ENCODE measurements at regions not wholly inside any gene's neighbourhood (a gene's known extent, or its start where the extent isn't known, plus 50 kb on each side); places are given as distances from the start of the nearest gene placed in this dataset.

- Mint-ChIP-seq H3K27me3 (no peaks in the 10 kb centered on the region), H3K27ac (no peak overlapping the region), H3K36me3 (no peaks in the 10 kb centered on the region), H3K4me1 (ENCODE audit: low read depth) (no peaks in the 10 kb centered on the region), H3K9me3 (ENCODE audit: low read depth) (no peaks in the 10 kb centered on the region), H3K4me3 (no peak overlapping the region)
Measured at GRCh38 chr13:63595811-63596210, 2180.2 kb upstream of the PCDH20 start.

- Mint-ChIP-seq H3K27ac (no peak overlapping the region), H3K9me3 (ENCODE audit: low read depth) (peaks cover 16% of the 10 kb centered on the region), H3K27me3 (no peaks in the 10 kb centered on the region), H3K4me3 (no peak overlapping the region), H3K36me3 (no peaks in the 10 kb centered on the region), H3K4me1 (ENCODE audit: low read depth) (no peaks in the 10 kb centered on the region)
Measured at GRCh38 chr13:63586467-63586866, 2170.8 kb upstream of the PCDH20 start.

GRCh38 chr13:63578796-63579195 lies 2163.1 kb upstream of the PCDH20 start:
- no peak overlapping the region for H3K4me3 Mint-ChIP-seq
- no peak overlapping the region for H3K27ac Mint-ChIP-seq
- peaks cover 21% of the 10 kb centered on the region for H3K9me3 Mint-ChIP-seq (ENCODE audit: low read depth)
- H3K27me3 Mint-ChIP-seq, result no peaks in the 10 kb centered on the region
- no peaks in the 10 kb centered on the region for H3K4me1 Mint-ChIP-seq (ENCODE audit: low read depth)
- no peaks in the 10 kb centered on the region for H3K36me3 Mint-ChIP-seq

- H3K36me3 Mint-ChIP-seq, result no peaks in the 10 kb centered on the region
Measured at GRCh38 chr13:63567031-63567430, 2151.4 kb upstream of the PCDH20 start.

GRCh38 chr13:63554157-63554556 lies 2138.5 kb upstream of the PCDH20 start:
- Mint-ChIP-seq H3K4me3 (no peak overlapping the region), H3K4me1 (ENCODE audit: low read depth) (no peaks in the 10 kb centered on the region), H3K9me3 (ENCODE audit: low read depth) (peaks cover 8% of the 10 kb centered on the region), H3K36me3 (no peaks in the 10 kb centered on the region), H3K27me3 (no peaks in the 10 kb centered on the region), H3K27ac (no peak overlapping the region)

More at GRCh38 chr13:63567031-63567430, 2151.4 kb upstream of the PCDH20 start:
- H3K27ac Mint-ChIP-seq, result no peak overlapping the region
- no peaks in the 10 kb centered on the region for H3K4me1 Mint-ChIP-seq (ENCODE audit: low read depth)
- no peak overlapping the region for H3K4me3 Mint-ChIP-seq
- H3K9me3 Mint-ChIP-seq (ENCODE audit: low read depth), result peaks cover 8% of the 10 kb centered on the region
- no peaks in the 10 kb centered on the region for H3K27me3 Mint-ChIP-seq

- Mint-ChIP-seq H3K4me3 (no peak overlapping the region), H3K27ac (no peak overlapping the region), H3K27me3 (no peaks in the 10 kb centered on the region), H3K9me3 (ENCODE audit: low read depth) (peaks cover 8% of the 10 kb centered on the region), H3K4me1 (ENCODE audit: low read depth) (no peaks in the 10 kb centered on the region), H3K36me3 (no peaks in the 10 kb centered on the region)
Measured at GRCh38 chr13:63551731-63552130, 2136.1 kb upstream of the PCDH20 start.

- no peak overlapping the region for H3K4me3 Mint-ChIP-seq
- H3K9me3 Mint-ChIP-seq (ENCODE audit: low read depth), result peaks cover under 1% of the 10 kb centered on the region
- H3K27me3 Mint-ChIP-seq, result no peaks in the 10 kb centered on the region
- no peaks in the 10 kb centered on the region for H3K36me3 Mint-ChIP-seq
- no peak overlapping the region for H3K27ac Mint-ChIP-seq
- no peaks in the 10 kb centered on the region for H3K4me1 Mint-ChIP-seq (ENCODE audit: low read depth)
Measured at GRCh38 chr13:63546524-63546923, 2130.9 kb upstream of the PCDH20 start.

- Mint-ChIP-seq H3K27ac (no peak overlapping the region), H3K4me1 (ENCODE audit: low read depth) (no peaks in the 10 kb centered on the region), H3K36me3 (no peaks in the 10 kb centered on the region), H3K27me3 (no peaks in the 10 kb centered on the region), H3K4me3 (no peak overlapping the region), H3K9me3 (ENCODE audit: low read depth) (peaks cover 7% of the 10 kb centered on the region)
Measured at GRCh38 chr13:63542770-63543169, 2127.1 kb upstream of the PCDH20 start.

GRCh38 chr13:63541336-63541735 lies 2125.7 kb upstream of the PCDH20 start:
- Mint-ChIP-seq H3K4me3 (no peak overlapping the region), H3K9me3 (ENCODE audit: low read depth) (peaks cover 7% of the 10 kb centered on the region), H3K27ac (no peak overlapping the region), H3K36me3 (no peaks in the 10 kb centered on the region), H3K4me1 (ENCODE audit: low read depth) (no peaks in the 10 kb centered on the region), H3K27me3 (no peaks in the 10 kb centered on the region)

GRCh38 chr13:63540061-63540460 lies 2124.4 kb upstream of the PCDH20 start:
- no peak overlapping the region for H3K27ac Mint-ChIP-seq
- H3K36me3 Mint-ChIP-seq, result no peaks in the 10 kb centered on the region
- no peaks in the 10 kb centered on the region for H3K27me3 Mint-ChIP-seq
- H3K9me3 Mint-ChIP-seq (ENCODE audit: low read depth), result peaks cover 7% of the 10 kb centered on the region
- no peaks in the 10 kb centered on the region for H3K4me1 Mint-ChIP-seq (ENCODE audit: low read depth)
- no peak overlapping the region for H3K4me3 Mint-ChIP-seq

GRCh38 chr13:63517371-63517770 lies 2101.7 kb upstream of the PCDH20 start:
- no peaks in the 10 kb centered on the region for H3K27me3 Mint-ChIP-seq
- H3K9me3 Mint-ChIP-seq (ENCODE audit: low read depth), result peaks cover 3% of the 10 kb centered on the region
- H3K36me3 Mint-ChIP-seq, result no peaks in the 10 kb centered on the region

GRCh38 chr13:63516124-63516523 lies 2100.5 kb upstream of the PCDH20 start:
- Mint-ChIP-seq H3K4me3 (no peak overlapping the region), H3K36me3 (no peaks in the 10 kb centered on the region), H3K27ac (no peak overlapping the region), H3K4me1 (ENCODE audit: low read depth) (no peaks in the 10 kb centered on the region), H3K27me3 (no peaks in the 10 kb centered on the region), H3K9me3 (ENCODE audit: low read depth) (peaks cover 3% of the 10 kb centered on the region)

More at GRCh38 chr13:63517371-63517770, 2101.7 kb upstream of the PCDH20 start:
- Mint-ChIP-seq H3K4me1 (ENCODE audit: low read depth) (no peaks in the 10 kb centered on the region), H3K4me3 (no peak overlapping the region), H3K27ac (no peak overlapping the region)

GRCh38 chr13:63514886-63515285 lies 2099.2 kb upstream of the PCDH20 start:
- Mint-ChIP-seq H3K9me3 (ENCODE audit: low read depth) (peaks cover 3% of the 10 kb centered on the region), H3K27ac (no peak overlapping the region), H3K36me3 (no peaks in the 10 kb centered on the region), H3K4me1 (ENCODE audit: low read depth) (no peaks in the 10 kb centered on the region), H3K27me3 (no peaks in the 10 kb centered on the region), H3K4me3 (no peak overlapping the region)

- no peaks in the 10 kb centered on the region for H3K36me3 Mint-ChIP-seq
- no peaks in the 10 kb centered on the region for H3K9me3 Mint-ChIP-seq (ENCODE audit: low read depth)
- H3K4me3 Mint-ChIP-seq, result no peak overlapping the region
- no peaks in the 10 kb centered on the region for H3K27me3 Mint-ChIP-seq
- H3K4me1 Mint-ChIP-seq (ENCODE audit: low read depth), result no peaks in the 10 kb centered on the region
- H3K27ac Mint-ChIP-seq, result no peak overlapping the region
Measured at GRCh38 chr13:63512095-63512494, 2096.4 kb upstream of the PCDH20 start.

- H3K4me3 Mint-ChIP-seq, result no peak overlapping the region
- H3K4me1 Mint-ChIP-seq (ENCODE audit: low read depth), result no peaks in the 10 kb centered on the region
- H3K27ac Mint-ChIP-seq, result no peak overlapping the region
- H3K36me3 Mint-ChIP-seq, result no peaks in the 10 kb centered on the region
- H3K27me3 Mint-ChIP-seq, result no peaks in the 10 kb centered on the region
- peaks cover 3% of the 10 kb centered on the region for H3K9me3 Mint-ChIP-seq (ENCODE audit: low read depth)
Measured at GRCh38 chr13:63501702-63502101, 2086.1 kb upstream of the PCDH20 start.

GRCh38 chr13:63497601-63498000 lies 2082.0 kb upstream of the PCDH20 start:
- Mint-ChIP-seq H3K4me3 (no peak overlapping the region), H3K36me3 (no peaks in the 10 kb centered on the region), H3K4me1 (ENCODE audit: low read depth) (no peaks in the 10 kb centered on the region), H3K9me3 (ENCODE audit: low read depth) (peaks cover 7% of the 10 kb centered on the region), H3K27me3 (no peaks in the 10 kb centered on the region), H3K27ac (no peak overlapping the region)
